ENCODE measurements at regions not wholly inside any gene's neighbourhood (a gene's known extent, or its start where the extent isn't known, plus 50 kb on each side); places are given as distances from the start of the nearest gene placed in this dataset.

DNA sequence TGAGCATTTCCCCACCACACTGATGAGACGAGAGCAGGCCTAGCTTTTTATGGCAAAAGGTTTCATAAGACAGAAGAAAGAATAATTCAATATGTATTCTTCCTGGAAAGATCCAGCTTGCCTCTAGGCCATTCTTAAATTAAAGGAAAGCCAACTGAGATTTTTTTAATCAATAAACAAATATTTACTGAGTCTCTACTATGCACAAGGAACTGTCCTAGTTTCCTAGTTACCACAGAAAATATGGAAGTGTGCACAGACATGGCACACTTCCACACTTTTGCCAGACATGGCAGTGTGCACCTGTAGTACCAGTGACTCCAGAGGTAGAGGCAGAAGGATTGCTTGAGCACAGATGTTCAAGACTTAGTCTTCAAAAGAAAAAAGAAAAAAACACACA lies 281.0 kb downstream of the CETN3 start (continued):
- TF ChIP-seq, protein P1, sequence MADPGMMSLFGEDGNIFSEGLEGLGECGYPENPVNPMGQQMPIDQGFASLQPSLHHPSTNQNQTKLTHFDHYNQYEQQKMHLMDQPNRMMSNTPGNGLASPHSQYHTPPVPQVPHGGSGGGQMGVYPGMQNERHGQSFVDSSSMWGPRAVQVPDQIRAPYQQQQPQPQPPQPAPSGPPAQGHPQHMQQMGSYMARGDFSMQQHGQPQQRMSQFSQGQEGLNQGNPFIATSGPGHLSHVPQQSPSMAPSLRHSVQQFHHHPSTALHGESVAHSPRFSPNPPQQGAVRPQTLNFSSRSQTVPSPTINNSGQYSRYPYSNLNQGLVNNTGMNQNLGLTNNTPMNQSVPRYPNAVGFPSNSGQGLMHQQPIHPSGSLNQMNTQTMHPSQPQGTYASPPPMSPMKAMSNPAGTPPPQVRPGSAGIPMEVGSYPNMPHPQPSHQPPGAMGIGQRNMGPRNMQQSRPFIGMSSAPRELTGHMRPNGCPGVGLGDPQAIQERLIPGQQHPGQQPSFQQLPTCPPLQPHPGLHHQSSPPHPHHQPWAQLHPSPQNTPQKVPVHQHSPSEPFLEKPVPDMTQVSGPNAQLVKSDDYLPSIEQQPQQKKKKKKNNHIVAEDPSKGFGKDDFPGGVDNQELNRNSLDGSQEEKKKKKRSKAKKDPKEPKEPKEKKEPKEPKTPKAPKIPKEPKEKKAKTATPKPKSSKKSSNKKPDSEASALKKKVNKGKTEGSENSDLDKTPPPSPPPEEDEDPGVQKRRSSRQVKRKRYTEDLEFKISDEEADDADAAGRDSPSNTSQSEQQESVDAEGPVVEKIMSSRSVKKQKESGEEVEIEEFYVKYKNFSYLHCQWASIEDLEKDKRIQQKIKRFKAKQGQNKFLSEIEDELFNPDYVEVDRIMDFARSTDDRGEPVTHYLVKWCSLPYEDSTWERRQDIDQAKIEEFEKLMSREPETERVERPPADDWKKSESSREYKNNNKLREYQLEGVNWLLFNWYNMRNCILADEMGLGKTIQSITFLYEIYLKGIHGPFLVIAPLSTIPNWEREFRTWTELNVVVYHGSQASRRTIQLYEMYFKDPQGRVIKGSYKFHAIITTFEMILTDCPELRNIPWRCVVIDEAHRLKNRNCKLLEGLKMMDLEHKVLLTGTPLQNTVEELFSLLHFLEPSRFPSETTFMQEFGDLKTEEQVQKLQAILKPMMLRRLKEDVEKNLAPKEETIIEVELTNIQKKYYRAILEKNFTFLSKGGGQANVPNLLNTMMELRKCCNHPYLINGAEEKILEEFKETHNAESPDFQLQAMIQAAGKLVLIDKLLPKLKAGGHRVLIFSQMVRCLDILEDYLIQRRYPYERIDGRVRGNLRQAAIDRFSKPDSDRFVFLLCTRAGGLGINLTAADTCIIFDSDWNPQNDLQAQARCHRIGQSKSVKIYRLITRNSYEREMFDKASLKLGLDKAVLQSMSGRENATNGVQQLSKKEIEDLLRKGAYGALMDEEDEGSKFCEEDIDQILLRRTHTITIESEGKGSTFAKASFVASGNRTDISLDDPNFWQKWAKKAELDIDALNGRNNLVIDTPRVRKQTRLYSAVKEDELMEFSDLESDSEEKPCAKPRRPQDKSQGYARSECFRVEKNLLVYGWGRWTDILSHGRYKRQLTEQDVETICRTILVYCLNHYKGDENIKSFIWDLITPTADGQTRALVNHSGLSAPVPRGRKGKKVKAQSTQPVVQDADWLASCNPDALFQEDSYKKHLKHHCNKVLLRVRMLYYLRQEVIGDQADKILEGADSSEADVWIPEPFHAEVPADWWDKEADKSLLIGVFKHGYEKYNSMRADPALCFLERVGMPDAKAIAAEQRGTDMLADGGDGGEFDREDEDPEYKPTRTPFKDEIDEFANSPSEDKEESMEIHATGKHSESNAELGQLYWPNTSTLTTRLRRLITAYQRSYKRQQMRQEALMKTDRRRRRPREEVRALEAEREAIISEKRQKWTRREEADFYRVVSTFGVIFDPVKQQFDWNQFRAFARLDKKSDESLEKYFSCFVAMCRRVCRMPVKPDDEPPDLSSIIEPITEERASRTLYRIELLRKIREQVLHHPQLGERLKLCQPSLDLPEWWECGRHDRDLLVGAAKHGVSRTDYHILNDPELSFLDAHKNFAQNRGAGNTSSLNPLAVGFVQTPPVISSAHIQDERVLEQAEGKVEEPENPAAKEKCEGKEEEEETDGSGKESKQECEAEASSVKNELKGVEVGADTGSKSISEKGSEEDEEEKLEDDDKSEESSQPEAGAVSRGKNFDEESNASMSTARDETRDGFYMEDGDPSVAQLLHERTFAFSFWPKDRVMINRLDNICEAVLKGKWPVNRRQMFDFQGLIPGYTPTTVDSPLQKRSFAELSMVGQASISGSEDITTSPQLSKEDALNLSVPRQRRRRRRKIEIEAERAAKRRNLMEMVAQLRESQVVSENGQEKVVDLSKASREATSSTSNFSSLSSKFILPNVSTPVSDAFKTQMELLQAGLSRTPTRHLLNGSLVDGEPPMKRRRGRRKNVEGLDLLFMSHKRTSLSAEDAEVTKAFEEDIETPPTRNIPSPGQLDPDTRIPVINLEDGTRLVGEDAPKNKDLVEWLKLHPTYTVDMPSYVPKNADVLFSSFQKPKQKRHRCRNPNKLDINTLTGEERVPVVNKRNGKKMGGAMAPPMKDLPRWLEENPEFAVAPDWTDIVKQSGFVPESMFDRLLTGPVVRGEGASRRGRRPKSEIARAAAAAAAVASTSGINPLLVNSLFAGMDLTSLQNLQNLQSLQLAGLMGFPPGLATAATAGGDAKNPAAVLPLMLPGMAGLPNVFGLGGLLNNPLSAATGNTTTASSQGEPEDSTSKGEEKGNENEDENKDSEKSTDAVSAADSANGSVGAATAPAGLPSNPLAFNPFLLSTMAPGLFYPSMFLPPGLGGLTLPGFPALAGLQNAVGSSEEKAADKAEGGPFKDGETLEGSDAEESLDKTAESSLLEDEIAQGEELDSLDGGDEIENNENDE (IDR thresholded peaks at IDR 0.05; ENCODE audit: insufficient replicate concordance, low read length): no peak
- TF ChIP-seq CEBPB (IDR thresholded peaks at IDR 0.05; ENCODE audit: low read depth, low read length): no peak
- no peak for TF ChIP-seq CHD1 (IDR thresholded peaks at IDR 0.05; ENCODE audit: low read depth, low read length)
- no peak for TF ChIP-seq RAD21 (IDR thresholded peaks at IDR 0.05 in 1 of 2, conservative IDR thresholded peaks at IDR 0.05 in 1 of 2; ENCODE audit: low read depth in 2 of 2, low read length in 2 of 2)
- TF ChIP-seq, protein P2, sequence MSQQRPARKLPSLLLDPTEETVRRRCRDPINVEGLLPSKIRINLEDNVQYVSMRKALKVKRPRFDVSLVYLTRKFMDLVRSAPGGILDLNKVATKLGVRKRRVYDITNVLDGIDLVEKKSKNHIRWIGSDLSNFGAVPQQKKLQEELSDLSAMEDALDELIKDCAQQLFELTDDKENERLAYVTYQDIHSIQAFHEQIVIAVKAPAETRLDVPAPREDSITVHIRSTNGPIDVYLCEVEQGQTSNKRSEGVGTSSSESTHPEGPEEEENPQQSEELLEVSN (IDR thresholded peaks at IDR 0.05): no peak
- no peak for TF ChIP-seq KDM1A (IDR thresholded peaks at IDR 0.05; ENCODE audit: borderline replicate concordance, low read length)
- TF ChIP-seq SP4 (IDR thresholded peaks at IDR 0.05; ENCODE audit: low read length): no peak
- no peak for TF ChIP-seq SP1 (IDR thresholded peaks at IDR 0.05; ENCODE audit: low read depth, low read length)
- TF ChIP-seq TEAD4 (IDR thresholded peaks at IDR 0.05; ENCODE audit: low read depth, low read length): no peak
- TF ChIP-seq HDAC6 (IDR thresholded peaks at IDR 0.05; ENCODE audit: low read depth, low read length): no peak
